ENCODE measurements at regions not wholly inside any gene's neighbourhood (a gene's known extent, or its start where the extent isn't known, plus 50 kb on each side); places are given as distances from the start of the nearest gene placed in this dataset.
"Not testable (repeated sequence)": the region's sequence is repeated elsewhere in the genome, so short reads cannot be mapped to it uniquely, and the experiment has no call there.

DNA sequence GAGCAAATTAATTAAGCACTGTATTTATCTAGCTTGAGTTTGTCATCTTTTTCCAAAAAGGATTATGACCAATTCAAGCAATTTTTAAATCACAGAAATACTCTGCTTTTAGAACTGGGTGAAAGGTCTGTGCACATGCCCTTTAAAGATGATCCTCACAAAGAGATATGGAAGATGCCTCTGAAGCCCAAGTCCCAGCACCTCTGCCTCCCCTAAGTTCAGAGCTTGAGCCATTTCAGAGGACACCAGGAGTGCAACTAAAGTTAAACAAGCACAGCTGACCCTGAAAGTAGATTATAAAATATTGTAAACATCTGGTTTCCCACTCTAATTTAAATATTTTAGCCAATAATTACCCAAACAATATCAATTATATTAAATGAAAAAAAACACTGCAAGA is 139.5 kb upstream of the BEND6 start:
- H3K4me3 ChIP-seq: no peak overlapping the region
- H3K36me3 ChIP-seq: no peaks in the 10 kb centered on the region
- peaks cover 2 to 81% (median 38%) of the 10 kb centered on the region in 9 donors for H3K4me1 ChIP-seq
- no peak for TF ChIP-seq CTCF (IDR thresholded peaks at IDR 0.05)
- H3K9me3 ChIP-seq: peaks cover 0 to 5% (median 0%) of the 10 kb centered on the region in 11 donors
- DNase-seq (no peak), ATAC-seq (peak in 3 of 8 donors; percentile 41 to 46 (median 43))
- peak overlapping the region in 9 of 10 donors; percentile 4 to 77 (median 60) for H3K27ac ChIP-seq
- intact Hi-C loops (cut with DNase I): no loop called here
- no peaks in the 10 kb centered on the region for H3K27me3 ChIP-seq

- ATAC-seq: peak in 7 of 8 donors; percentile 48 to 69 (median 56)
- H3K27ac ChIP-seq: peak overlapping the region; percentile 6 to 77 (median 56)
- peaks cover 2 to 75% (median 33%) of the 10 kb centered on the region in 9 donors for H3K4me1 ChIP-seq
- peaks cover 0 to 5% (median 0%) of the 10 kb centered on the region in 11 donors for H3K9me3 ChIP-seq
- H3K27me3 ChIP-seq: no peaks in the 10 kb centered on the region
- no peak for DNase-seq
- H3K4me3 ChIP-seq: peak overlapping the region in 5 of 10 donors; percentile 1 to 22 (median 5)
- 71% methylated on average over 7 of the region's 7 CpGs for whole genome bisulfite sequencing, 2 donors
- no peak for TF ChIP-seq CTCF (IDR thresholded peaks at IDR 0.05)
- intact Hi-C loops (cut with DNase I): no loop called here
- no peaks in the 10 kb centered on the region for H3K36me3 ChIP-seq
Observed at GRCh38 chr6:56814802-56815201, 140.1 kb upstream of the BEND6 start.

DNA sequence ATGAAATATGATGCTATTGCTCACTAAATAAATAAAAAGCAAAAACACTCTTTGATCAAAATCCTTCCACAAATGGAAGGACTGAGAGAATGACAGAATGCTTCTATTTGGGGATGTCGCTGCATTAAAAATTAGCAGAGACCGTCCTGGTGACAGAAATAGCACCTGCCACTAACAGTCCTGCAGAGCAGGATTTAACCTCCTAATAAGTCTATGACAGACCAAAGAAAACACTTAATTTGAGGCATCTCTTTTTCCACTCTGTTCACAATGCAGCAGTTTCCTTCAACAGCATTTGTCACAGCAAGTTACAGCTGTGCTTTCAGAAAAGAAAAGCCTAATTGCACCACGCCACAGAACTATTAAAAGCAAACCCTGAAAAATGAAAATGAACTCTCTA is 140.6 kb upstream of the BEND6 start:
- TF ChIP-seq CTCF (IDR thresholded peaks at IDR 0.05): no peak
- Histone ChIP-seq H3K4me3 (peak overlapping the region in 4 of 10 donors; percentile 1 to 22 (median 8)), H3K36me3 (no peaks in the 10 kb centered on the region), H3K4me1 (peaks cover 2 to 75% (median 36%) of the 10 kb centered on the region in 9 donors), H3K9me3 (peaks cover 0 to 5% (median 0%) of the 10 kb centered on the region in 11 donors), H3K27me3 (no peaks in the 10 kb centered on the region), H3K27ac (peak overlapping the region; percentile 6 to 77 (median 56))
- intact Hi-C loops (cut with DNase I): no loop called here
- WGBS, 2 donors: 41 to 43% methylated on average over 3 of the region's 3 CpGs
- ATAC-seq (peak in 7 of 8 donors; percentile 57 to 82 (median 69)), DNase-seq (no peak)

- 63 to 93% methylated on average over 1 of the region's 3 CpGs for WGBS, 2 donors
- H3K4me1 ChIP-seq: peaks cover 4 to 78% (median 48%) of the 10 kb centered on the region in 9 donors
- not testable (repeated sequence) for ATAC-seq
Observed at GRCh38 chr6:56812851-56813250, 142.1 kb upstream of the BEND6 start.

DNA sequence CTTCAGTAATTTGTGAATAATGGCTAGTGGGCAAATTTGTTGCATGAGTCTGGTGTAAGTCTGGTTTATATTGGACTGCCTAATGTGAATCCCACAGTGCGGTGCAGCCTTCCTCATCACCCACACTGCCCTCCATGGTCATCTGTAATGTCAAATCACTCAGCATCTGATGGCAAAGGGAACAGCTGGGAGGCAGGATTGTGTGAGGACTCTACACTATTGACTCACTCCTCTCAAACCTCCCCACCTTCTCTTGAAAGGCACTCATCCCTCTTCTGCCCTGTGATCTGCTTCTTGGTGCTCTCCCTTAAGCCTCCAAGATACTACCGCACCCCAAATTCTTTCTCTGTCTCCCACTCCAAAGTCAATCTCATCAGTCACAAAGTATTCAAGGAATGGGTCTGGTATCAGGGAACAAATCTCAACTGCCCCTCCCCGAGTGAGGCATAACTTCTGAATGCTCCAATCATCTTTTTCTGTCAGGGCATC is 146.0 kb upstream of the BEND6 start:
- Histone ChIP-seq H3K4me3 (no peak overlapping the region), H3K4me1 (peaks cover 4 to 75% (median 48%) of the 10 kb centered on the region in 9 donors), H3K9me3 (no peaks in the 10 kb centered on the region), H3K27ac (peak overlapping the region in 7 of 10 donors; percentile 21 to 68 (median 52)), H3K27me3 (no peaks in the 10 kb centered on the region), H3K36me3 (no peaks in the 10 kb centered on the region)
- peak; percentile 22 to 79 (median 50) for ATAC-seq
- intact Hi-C loops (cut with DNase I): loop anchor here in 2 of 10 donors (5.0 kb wide), 2 partner anchors 33 to 42 kb away; no protein-coding TSS in a partner anchor
- TF ChIP-seq CTCF (IDR thresholded peaks at IDR 0.05): no peak
- WGBS, 2 donors: 46 to 60% methylated on average over 3 of the region's 3 CpGs
- DNase-seq: no peak

More at GRCh38 chr6:56812851-56813250, 142.1 kb upstream of the BEND6 start:
- H3K9me3 ChIP-seq; intact Hi-C loops (cut with DNase I); H3K36me3 ChIP-seq; H3K27ac ChIP-seq; DNase-seq; H3K4me3 ChIP-seq; H3K27me3 ChIP-seq: not testable (repeated sequence)

Data from heart right ventricle (tissue), 16 donors.